Tibial nerve (tissue), 4 donors: ENCODE measurements at regions not wholly inside any gene's neighbourhood (a gene's known extent, or its start where the extent isn't known, plus 50 kb on each side); places are given as distances from the start of the nearest gene placed in this dataset.

Source experiments
- CTCF ChIP-seq, 5 experiments: fragments of 200-600 bp in 3 of 5; fragments of 450-650 bp in 2 of 5; sonication (generic) in 3 of 5; IDR thresholded peaks; one replicate each; pipeline ENCODE4 v1.5.1; 2016 to 2019; ENCODE audit warnings: antibody characterized with exemption in 5 of 5, mild to moderate bottlenecking in 3 of 5, moderate library complexity in 2 of 5
- EP300 ChIP-seq, 2 donors: sonication (generic); formaldehyde crosslinking; IDR thresholded peaks; one replicate each; pipeline ENCODE4 v1.6.1; 2017; ENCODE audit warnings: antibody characterized with exemption in 2 of 2, mild to moderate bottlenecking in 1 of 2
- POLR2A ChIP-seq, 2 donors: fragments of 450-650 bp; IDR thresholded peaks; one replicate each; pipeline ENCODE4 v1.6.1; 2017; ENCODE audit warnings: antibody characterized with exemption in 2 of 2, mild to moderate bottlenecking in 2 of 2, moderate library complexity in 2 of 2

DNA sequence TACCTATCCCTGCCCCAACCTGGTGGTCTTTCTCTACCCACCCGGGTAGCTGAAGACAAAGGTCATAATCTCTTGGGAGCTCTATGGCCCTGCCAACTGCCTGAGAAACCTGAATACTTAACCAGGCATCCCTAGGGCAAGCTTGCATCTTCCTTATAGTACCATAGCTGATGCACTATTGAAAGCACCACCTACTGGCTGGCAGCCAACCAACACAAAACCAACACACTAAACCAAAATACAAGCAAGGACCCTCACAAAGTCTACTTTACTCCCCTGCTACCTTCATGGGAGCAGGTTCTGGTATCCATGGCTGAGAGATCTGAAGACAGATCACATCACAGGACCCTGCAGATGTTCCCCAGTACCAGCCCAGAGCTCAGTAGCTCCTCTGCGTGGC lies 171.8 kb upstream of the TAS2R1 start:
- TF ChIP-seq CTCF (IDR thresholded peaks at IDR 0.05) (no peak), POLR2A (IDR thresholded peaks at IDR 0.05) (no peak), EP300 (IDR thresholded peaks at IDR 0.05) (no peak)
